ENCODE measurements at regions not wholly inside any gene's neighbourhood (a gene's known extent, or its start where the extent isn't known, plus 50 kb on each side); places are given as distances from the start of the nearest gene placed in this dataset.

- Mint-ChIP-seq H3K4me1 (no peaks in the 10 kb centered on the region), H3K4me3 (no peak overlapping the region)
Measured at GRCh38 chrX:1084689-1085088, 127.8 kb downstream of the CRLF2 start.

GRCh38 chrX:1076871-1077651 is 135.4 kb downstream of the CRLF2 start:
- Mint-ChIP-seq H3K9me3 (peaks cover 2% of the 10 kb centered on the region), H3K4me3 (peak overlapping the region; percentile 76), H3K4me1 (peaks cover 11% of the 10 kb centered on the region), H3K27ac (ENCODE audit: unreplicated experiment) (peak overlapping the region; percentile 69), H3K36me3 (ENCODE audit: low read depth) (no peaks in the 10 kb centered on the region), H3K27me3 (ENCODE audit: low read depth) (peaks cover 18% of the 10 kb centered on the region)
- TF ChIP-seq CTCF (conservative IDR thresholded peaks at IDR 0.05) = no peak
- peak; percentile 6 for DNase-seq (ENCODE audit: low read depth, low spot score)

More at GRCh38 chrX:1084689-1085088, 127.8 kb downstream of the CRLF2 start:
- Mint-ChIP-seq H3K9me3 (peaks cover 23% of the 10 kb centered on the region), H3K27me3 (ENCODE audit: low read depth) (peaks cover 14% of the 10 kb centered on the region), H3K27ac (ENCODE audit: unreplicated experiment) (no peak overlapping the region), H3K36me3 (ENCODE audit: low read depth) (peaks cover 10% of the 10 kb centered on the region)
- TF ChIP-seq CTCF (conservative IDR thresholded peaks at IDR 0.05) = no peak
- DNase-seq (ENCODE audit: low read depth, low spot score) = no peak

- peaks cover 2% of the 10 kb centered on the region for H3K9me3 Mint-ChIP-seq
- no peak overlapping the region for H3K4me3 Mint-ChIP-seq
- H3K27ac Mint-ChIP-seq (ENCODE audit: unreplicated experiment) = no peak overlapping the region
- H3K27me3 Mint-ChIP-seq (ENCODE audit: low read depth) = peaks cover 15% of the 10 kb centered on the region
- no peaks in the 10 kb centered on the region for H3K36me3 Mint-ChIP-seq (ENCODE audit: low read depth)
- H3K4me1 Mint-ChIP-seq = peaks cover 11% of the 10 kb centered on the region
- DNase-seq (ENCODE audit: low read depth, low spot score) = no peak
- TF ChIP-seq CTCF (conservative IDR thresholded peaks at IDR 0.05) = no peak
Measured at GRCh38 chrX:1075741-1076140, 136.7 kb downstream of the CRLF2 start.

GRCh38 chrX:1075156-1075555 is 137.3 kb downstream of the CRLF2 start:
- Mint-ChIP-seq H3K4me3 (no peak overlapping the region), H3K27ac (ENCODE audit: unreplicated experiment) (no peak overlapping the region), H3K36me3 (ENCODE audit: low read depth) (no peaks in the 10 kb centered on the region), H3K4me1 (peaks cover 11% of the 10 kb centered on the region), H3K9me3 (peaks cover 2% of the 10 kb centered on the region), H3K27me3 (ENCODE audit: low read depth) (peaks cover 15% of the 10 kb centered on the region)
- no peak for TF ChIP-seq CTCF (conservative IDR thresholded peaks at IDR 0.05)
- DNase-seq (ENCODE audit: low read depth, low spot score) = no peak

- H3K27me3 Mint-ChIP-seq (ENCODE audit: low read depth) = peaks cover 15% of the 10 kb centered on the region
- no peak for DNase-seq (ENCODE audit: low read depth, low spot score)
- no peaks in the 10 kb centered on the region for H3K36me3 Mint-ChIP-seq (ENCODE audit: low read depth)
- no peak overlapping the region for H3K27ac Mint-ChIP-seq (ENCODE audit: unreplicated experiment)
- H3K4me1 Mint-ChIP-seq = peaks cover 11% of the 10 kb centered on the region
- TF ChIP-seq CTCF (conservative IDR thresholded peaks at IDR 0.05) = no peak
- peaks cover 2% of the 10 kb centered on the region for H3K9me3 Mint-ChIP-seq
- H3K4me3 Mint-ChIP-seq = no peak overlapping the region
Measured at GRCh38 chrX:1074755-1075154, 137.7 kb downstream of the CRLF2 start.
